DMS153 treated with DMSO at 0.1 percent for 48 hours (cell line): ENCODE measurements at regions not wholly inside any gene's neighbourhood (a gene's known extent, or its start where the extent isn't known, plus 50 kb on each side); places are given as distances from the start of the nearest gene placed in this dataset.
"Not testable (repeated sequence)": the region's sequence is repeated elsewhere in the genome, so short reads cannot be mapped to it uniquely, and the experiment has no call there.

ENCODE experiments used
- DNase-seq: peaks from one replicate; lab custom pipeline; 2025; ENCODE audit not compliant: unreplicated experiment; lab: John Stamatoyannopoulos, UW

- DNase-seq, result no peak
Observed at GRCh38 chr10:114729103-114729659, 71.1 kb upstream of the ABLIM1 start.

GRCh38 chr10:114730291-114730690 lies 72.2 kb upstream of the ABLIM1 start:
- no peak for DNase-seq

GRCh38 chr10:114732931-114733330 lies 74.9 kb upstream of the ABLIM1 start:
- DNase-seq, result no peak

- DNase-seq, result no peak
Observed at GRCh38 chr10:114735946-114736345, 77.9 kb upstream of the ABLIM1 start.

GRCh38 chr10:114743521-114744231 lies 77.9 kb upstream of the FHIP2A start:
- no peak for DNase-seq

- DNase-seq, result no peak
Observed at GRCh38 chr10:114746531-114746930, 75.0 kb upstream of the FHIP2A start.

GRCh38 chr10:114748241-114748640 lies 73.3 kb upstream of the FHIP2A start:
- no peak for DNase-seq

GRCh38 chr10:114749014-114749413 lies 72.6 kb upstream of the FHIP2A start:
- no peak for DNase-seq

GRCh38 chr10:114749510-114749909 lies 72.1 kb upstream of the FHIP2A start:
- DNase-seq, result no peak

GRCh38 chr10:114751856-114752255 lies 69.7 kb upstream of the FHIP2A start:
- no peak for DNase-seq

- DNase-seq, result not testable (repeated sequence)
Observed at GRCh38 chr10:114752570-114752969, 69.0 kb upstream of the FHIP2A start.

- DNase-seq, result no peak
Observed at GRCh38 chr10:114753126-114753525, 68.5 kb upstream of the FHIP2A start.

- DNase-seq, result no peak
Observed at GRCh38 chr10:114754445-114755320, 66.9 kb upstream of the FHIP2A start.

- no peak for DNase-seq
Observed at GRCh38 chr10:114755537-114755936, 66.0 kb upstream of the FHIP2A start.

- no peak for DNase-seq
Observed at GRCh38 chr10:114758331-114758730, 63.2 kb upstream of the FHIP2A start.

- no peak for DNase-seq
Observed at GRCh38 chr10:114761205-114762193, 60.1 kb upstream of the FHIP2A start.

- DNase-seq, result no peak
Observed at GRCh38 chr10:114762811-114763210, 58.8 kb upstream of the FHIP2A start.

- no peak for DNase-seq
Observed at GRCh38 chr10:114764656-114765055, 56.9 kb upstream of the FHIP2A start.

- no peak for DNase-seq
Observed at GRCh38 chr10:114766470-114766869, 55.1 kb upstream of the FHIP2A start.

- DNase-seq, result peak; percentile 26
Observed at GRCh38 chr10:114767101-114767985, 54.2 kb upstream of the FHIP2A start.
